ENCODE measurements at regions not wholly inside any gene's neighbourhood (a gene's known extent, or its start where the extent isn't known, plus 50 kb on each side); places are given as distances from the start of the nearest gene placed in this dataset.

DNA sequence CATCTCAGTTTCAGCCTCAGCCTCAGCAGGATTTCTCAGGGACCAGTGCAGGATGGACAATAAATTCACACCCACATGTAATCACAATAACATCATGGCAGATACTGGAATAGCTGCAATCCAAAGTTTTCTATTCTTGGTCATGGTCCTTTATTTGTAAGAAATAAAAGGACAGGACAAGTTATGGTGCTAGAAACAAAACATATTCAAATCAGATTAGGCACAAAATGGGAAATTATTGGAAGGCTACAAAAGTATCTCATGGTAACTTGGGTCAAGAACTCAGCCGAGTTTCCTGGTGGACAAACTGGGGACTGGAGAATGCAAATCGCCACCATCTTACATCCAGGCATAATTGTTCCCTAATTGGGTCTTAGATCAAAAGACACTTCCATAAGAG, 1768.2 kb upstream of the WWC1 start:
- TF ChIP-seq, protein P1, sequence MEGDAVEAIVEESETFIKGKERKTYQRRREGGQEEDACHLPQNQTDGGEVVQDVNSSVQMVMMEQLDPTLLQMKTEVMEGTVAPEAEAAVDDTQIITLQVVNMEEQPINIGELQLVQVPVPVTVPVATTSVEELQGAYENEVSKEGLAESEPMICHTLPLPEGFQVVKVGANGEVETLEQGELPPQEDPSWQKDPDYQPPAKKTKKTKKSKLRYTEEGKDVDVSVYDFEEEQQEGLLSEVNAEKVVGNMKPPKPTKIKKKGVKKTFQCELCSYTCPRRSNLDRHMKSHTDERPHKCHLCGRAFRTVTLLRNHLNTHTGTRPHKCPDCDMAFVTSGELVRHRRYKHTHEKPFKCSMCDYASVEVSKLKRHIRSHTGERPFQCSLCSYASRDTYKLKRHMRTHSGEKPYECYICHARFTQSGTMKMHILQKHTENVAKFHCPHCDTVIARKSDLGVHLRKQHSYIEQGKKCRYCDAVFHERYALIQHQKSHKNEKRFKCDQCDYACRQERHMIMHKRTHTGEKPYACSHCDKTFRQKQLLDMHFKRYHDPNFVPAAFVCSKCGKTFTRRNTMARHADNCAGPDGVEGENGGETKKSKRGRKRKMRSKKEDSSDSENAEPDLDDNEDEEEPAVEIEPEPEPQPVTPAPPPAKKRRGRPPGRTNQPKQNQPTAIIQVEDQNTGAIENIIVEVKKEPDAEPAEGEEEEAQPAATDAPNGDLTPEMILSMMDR (IDR thresholded peaks at IDR 0.05; ENCODE audit: poor library complexity): no peak
- no peak for TF ChIP-seq EZH2phosphoT487 (IDR thresholded peaks at IDR 0.05; ENCODE audit: low read depth, severe bottlenecking, unreplicated experiment)

All from hepatocyte (in vitro differentiated cells).